ENCODE measurements at regions not wholly inside any gene's neighbourhood (a gene's known extent, or its start where the extent isn't known, plus 50 kb on each side); places are given as distances from the start of the nearest gene placed in this dataset.

- H3K4me3 ChIP-seq (ENCODE audit: control insufficient read depth, low read depth, low read length) = no peak overlapping the region
- TF ChIP-seq CTCF (conservative IDR thresholded peaks at IDR 0.05; ENCODE audit: control insufficient read depth, insufficient read depth, low read depth, low read length) = no peak
- no peak for DNase-seq (ENCODE audit: low read depth)
Observed at GRCh38 chr1:63082766-63083165, 239.6 kb upstream of the FOXD3 start.

GRCh38 chr1:63087966-63088365 is 234.4 kb upstream of the FOXD3 start:
- no peak for TF ChIP-seq CTCF (conservative IDR thresholded peaks at IDR 0.05; ENCODE audit: control insufficient read depth, insufficient read depth, low read depth, low read length)
- DNase-seq (ENCODE audit: low read depth) = no peak
- H3K4me3 ChIP-seq (ENCODE audit: control insufficient read depth, low read depth, low read length) = no peak overlapping the region

GRCh38 chr1:63099188-63099587 is 223.2 kb upstream of the FOXD3 start:
- no peak for TF ChIP-seq CTCF (conservative IDR thresholded peaks at IDR 0.05; ENCODE audit: control insufficient read depth, insufficient read depth, low read depth, low read length)
- no peak for DNase-seq (ENCODE audit: low read depth)
- no peak overlapping the region for H3K4me3 ChIP-seq (ENCODE audit: control insufficient read depth, low read depth, low read length)

GRCh38 chr1:63101336-63101735 is 221.0 kb upstream of the FOXD3 start:
- no peak overlapping the region for H3K4me3 ChIP-seq (ENCODE audit: control insufficient read depth, low read depth, low read length)
- no peak for TF ChIP-seq CTCF (conservative IDR thresholded peaks at IDR 0.05; ENCODE audit: control insufficient read depth, insufficient read depth, low read depth, low read length)
- no peak for DNase-seq (ENCODE audit: low read depth)

GRCh38 chr1:63103682-63104081 is 218.7 kb upstream of the FOXD3 start:
- H3K4me3 ChIP-seq (ENCODE audit: control insufficient read depth, low read depth, low read length) = no peak overlapping the region
- TF ChIP-seq CTCF (conservative IDR thresholded peaks at IDR 0.05; ENCODE audit: control insufficient read depth, insufficient read depth, low read depth, low read length) = no peak
- DNase-seq (ENCODE audit: low read depth) = no peak

GRCh38 chr1:63107066-63107465 is 215.3 kb upstream of the FOXD3 start:
- no peak overlapping the region for H3K4me3 ChIP-seq (ENCODE audit: control insufficient read depth, low read depth, low read length)
- DNase-seq (ENCODE audit: low read depth) = no peak
- no peak for TF ChIP-seq CTCF (conservative IDR thresholded peaks at IDR 0.05; ENCODE audit: control insufficient read depth, insufficient read depth, low read depth, low read length)

GRCh38 chr1:63108206-63108605 is 214.2 kb upstream of the FOXD3 start:
- no peak overlapping the region for H3K4me3 ChIP-seq (ENCODE audit: control insufficient read depth, low read depth, low read length)
- DNase-seq (ENCODE audit: low read depth) = peak; percentile 6
- no peak for TF ChIP-seq CTCF (conservative IDR thresholded peaks at IDR 0.05; ENCODE audit: control insufficient read depth, insufficient read depth, low read depth, low read length)

Data from fibroblast of mammary gland (primary cell).